ENCODE measurements at regions not wholly inside any gene's neighbourhood (a gene's known extent, or its start where the extent isn't known, plus 50 kb on each side); places are given as distances from the start of the nearest gene placed in this dataset.
"Not testable (repeated sequence)": the region's sequence is repeated elsewhere in the genome, so short reads cannot be mapped to it uniquely, and the experiment has no call there.

GRCh38 chr5:43839218-43839617 is 236.2 kb downstream of the NNT start:
- CTCF ChIA-PET: no interaction called here
- POLR2A ChIA-PET: no interaction called here

- POLR2A ChIA-PET: no interaction called here
These were observed 235.0 kb downstream of the NNT start for GRCh38 chr5:43837996-43838395.

GRCh38 chr5:43837091-43837490 is 234.1 kb downstream of the NNT start:
- CTCF ChIA-PET: no interaction called here
- POLR2A ChIA-PET: no interaction called here

More at GRCh38 chr5:43837996-43838395, 235.0 kb downstream of the NNT start:
- CTCF ChIA-PET: no interaction called here

GRCh38 chr5:43833961-43834360 is 231.0 kb downstream of the NNT start:
- ChIA-PET CTCF (no interaction called here), POLR2A (no interaction called here)

- POLR2A ChIA-PET, CTCF ChIA-PET: not testable (repeated sequence)
These were observed 221.5 kb downstream of the NNT start for GRCh38 chr5:43824325-43824964.

GRCh38 chr5:43818394-43818793 is 215.4 kb downstream of the NNT start:
- POLR2A ChIA-PET: not testable (repeated sequence)
- CTCF ChIA-PET: interaction anchor here (0.5 kb wide), 1 partner anchor 1523 kb away, joined by 3 read pairs; no protein-coding TSS in a partner anchor

GRCh38 chr5:43815497-43815896 is 212.5 kb downstream of the NNT start:
- POLR2A ChIA-PET: no interaction called here

GRCh38 chr5:43804723-43805122 is 201.7 kb downstream of the NNT start:
- CTCF ChIA-PET: no interaction called here
- POLR2A ChIA-PET: no interaction called here

More at GRCh38 chr5:43815497-43815896, 212.5 kb downstream of the NNT start:
- CTCF ChIA-PET: no interaction called here

GRCh38 chr5:43804041-43804440 is 201.1 kb downstream of the NNT start:
- CTCF ChIA-PET: no interaction called here
- POLR2A ChIA-PET: no interaction called here

GRCh38 chr5:43802651-43803050 is 199.7 kb downstream of the NNT start:
- ChIA-PET CTCF (no interaction called here), POLR2A (no interaction called here)

GRCh38 chr5:43802119-43802518 is 199.1 kb downstream of the NNT start:
- CTCF ChIA-PET: no interaction called here
- POLR2A ChIA-PET: no interaction called here

GRCh38 chr5:43798740-43799139 is 195.8 kb downstream of the NNT start:
- CTCF ChIA-PET: no interaction called here
- POLR2A ChIA-PET: no interaction called here

GRCh38 chr5:43791880-43792279 is 188.9 kb downstream of the NNT start:
- CTCF ChIA-PET, POLR2A ChIA-PET: not testable (repeated sequence)

GRCh38 chr5:43785198-43785597 is 182.2 kb downstream of the NNT start:
- ChIA-PET POLR2A (no interaction called here), CTCF (no interaction called here)

GRCh38 chr5:43780586-43780985 is 177.6 kb downstream of the NNT start:
- ChIA-PET CTCF (no interaction called here), POLR2A (no interaction called here)

GRCh38 chr5:43774881-43775399 is 172.0 kb downstream of the NNT start:
- POLR2A ChIA-PET: no interaction called here
- CTCF ChIA-PET: no interaction called here

- ChIA-PET CTCF (no interaction called here), POLR2A (no interaction called here)
These were observed 170.5 kb downstream of the NNT start for GRCh38 chr5:43773478-43773844.

GRCh38 chr5:43772764-43773477 is 169.9 kb downstream of the NNT start:
- CTCF ChIA-PET: no interaction called here
- POLR2A ChIA-PET: no interaction called here

- POLR2A ChIA-PET: no interaction called here
- CTCF ChIA-PET: no interaction called here
These were observed 169.4 kb downstream of the NNT start for GRCh38 chr5:43772458-43772763.

- ChIA-PET CTCF (no interaction called here), POLR2A (no interaction called here)
These were observed 168.6 kb downstream of the NNT start for GRCh38 chr5:43771611-43772031.

GRCh38 chr5:43769571-43770355 is 166.8 kb downstream of the NNT start:
- CTCF ChIA-PET: no interaction called here
- POLR2A ChIA-PET: no interaction called here

Data from activated CD8-positive, alpha-beta memory T cell treated with anti-CD3 and anti-CD28 coated beads for 36 hours (primary cell).